ENCODE measurements at regions not wholly inside any gene's neighbourhood (a gene's known extent, or its start where the extent isn't known, plus 50 kb on each side); places are given as distances from the start of the nearest gene placed in this dataset.
"Not testable (repeated sequence)": the region's sequence is repeated elsewhere in the genome, so short reads cannot be mapped to it uniquely, and the experiment has no call there.

GRCh38 chr7:73939528-73939927, 78.6 kb downstream of the TMEM270 start:
- Histone ChIP-seq H3K9me3 (ENCODE audit: control insufficient read depth, insufficient read depth, low read length) (peaks cover under 1% of the 10 kb centered on the region; the same call in 1 of the 2 replicates), H3K9ac (ENCODE audit: low read depth, low read length) (no peak overlapping the region), H3K27ac (ENCODE audit: low read depth, low read length) (no peak overlapping the region), H3K27me3 (ENCODE audit: control insufficient read depth, insufficient read depth, low read length) (no peaks in the 10 kb centered on the region), H3K4me3 (ENCODE audit: low read depth, low read length) (no peak overlapping the region), H3K36me3 (ENCODE audit: control insufficient read depth, insufficient read depth, low read length) (no peaks in the 10 kb centered on the region), H3K4me1 (ENCODE audit: control insufficient read depth, insufficient read depth, low read length) (no peaks in the 10 kb centered on the region)

- H3K4me1 ChIP-seq (ENCODE audit: control insufficient read depth, insufficient read depth, low read length) = no peaks in the 10 kb centered on the region
- H3K36me3 ChIP-seq (ENCODE audit: control insufficient read depth, insufficient read depth, low read length) = no peaks in the 10 kb centered on the region
- H3K4me3 ChIP-seq (ENCODE audit: low read depth, low read length) = no peak overlapping the region
- no peak overlapping the region for H3K9ac ChIP-seq (ENCODE audit: low read depth, low read length)
- peaks cover 9% of the 10 kb centered on the region for H3K9me3 ChIP-seq (ENCODE audit: control insufficient read depth, insufficient read depth, low read length)
- no peaks in the 10 kb centered on the region for H3K27me3 ChIP-seq (ENCODE audit: control insufficient read depth, insufficient read depth, low read length)
- H3K27ac ChIP-seq (ENCODE audit: low read depth, low read length) = no peak overlapping the region
Measured at GRCh38 chr7:73940701-73941238, 79.8 kb downstream of the TMEM270 start.

DNA sequence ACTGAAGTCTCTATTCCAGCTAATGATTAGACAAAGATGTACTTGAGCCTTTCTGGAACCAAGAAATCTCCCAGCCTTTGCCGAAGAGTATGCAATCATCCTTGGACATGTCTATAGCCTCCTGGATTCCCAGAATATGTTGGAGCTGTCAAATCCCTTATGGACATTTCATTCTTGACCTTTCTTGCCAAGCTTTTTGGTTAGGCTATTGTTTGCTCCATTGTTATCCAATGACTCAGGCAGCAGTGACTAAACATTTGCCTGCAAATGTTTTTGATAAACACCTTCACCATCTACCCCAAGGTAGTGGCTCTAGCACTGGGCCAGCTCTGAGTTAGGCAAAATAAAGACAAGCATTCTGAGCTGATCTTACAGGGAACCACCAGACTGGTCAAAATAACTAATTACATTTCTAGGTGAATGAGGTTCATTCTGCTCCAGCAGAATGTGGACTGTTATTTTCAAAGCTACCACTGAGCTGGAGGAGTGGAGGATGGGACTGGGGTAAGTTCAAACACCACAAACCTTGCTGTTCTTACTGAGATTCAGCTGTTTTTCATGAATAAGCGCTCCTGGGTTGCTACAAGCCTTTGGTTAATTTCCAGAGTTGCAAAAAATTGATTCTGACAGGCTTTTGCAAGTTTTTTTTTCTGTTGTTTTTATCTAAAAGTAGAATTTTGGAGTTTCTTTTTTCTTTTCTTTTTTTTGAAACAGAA, 81.0 kb downstream of the TMEM270 start:
- Histone ChIP-seq H3K9ac (ENCODE audit: low read depth, low read length) (no peak overlapping the region), H3K27me3 (ENCODE audit: control insufficient read depth, insufficient read depth, low read length) (no peaks in the 10 kb centered on the region), H3K4me1 (ENCODE audit: control insufficient read depth, insufficient read depth, low read length) (no peaks in the 10 kb centered on the region), H3K36me3 (ENCODE audit: control insufficient read depth, insufficient read depth, low read length) (no peaks in the 10 kb centered on the region), H3K27ac (ENCODE audit: low read depth, low read length) (no peak overlapping the region), H3K4me3 (ENCODE audit: low read depth, low read length) (no peak overlapping the region), H3K9me3 (ENCODE audit: control insufficient read depth, insufficient read depth, low read length) (peaks cover 9% of the 10 kb centered on the region)

- Histone ChIP-seq H3K9me3 (ENCODE audit: control insufficient read depth, insufficient read depth, low read length) (peaks cover 9% of the 10 kb centered on the region), H3K36me3 (ENCODE audit: control insufficient read depth, insufficient read depth, low read length) (no peaks in the 10 kb centered on the region), H3K9ac (ENCODE audit: low read depth, low read length) (no peak overlapping the region), H3K4me1 (ENCODE audit: control insufficient read depth, insufficient read depth, low read length) (no peaks in the 10 kb centered on the region), H3K4me3 (ENCODE audit: low read depth, low read length) (no peak overlapping the region), H3K27me3 (ENCODE audit: control insufficient read depth, insufficient read depth, low read length) (no peaks in the 10 kb centered on the region), H3K27ac (ENCODE audit: low read depth, low read length) (no peak overlapping the region)
Measured at GRCh38 chr7:73945022-73945421, 83.0 kb upstream of the ELN start.

DNA sequence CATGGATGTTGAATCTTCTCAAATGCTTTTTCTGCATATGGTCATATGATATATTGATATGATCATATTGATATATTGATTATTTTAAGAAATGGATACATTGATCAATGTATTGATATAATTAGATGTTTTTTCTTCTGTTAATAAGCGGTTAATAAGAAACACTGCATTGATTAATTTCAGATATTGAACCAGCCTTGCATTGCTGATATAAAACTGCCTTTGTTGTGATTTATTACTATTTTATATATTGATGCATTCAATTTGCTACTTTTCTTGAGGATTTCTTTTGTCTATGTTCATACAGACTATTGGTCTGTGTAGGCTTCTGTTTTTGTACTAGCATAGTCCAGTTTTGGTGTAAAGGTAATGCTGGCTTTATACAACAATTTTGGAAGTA, 79.7 kb upstream of the ELN start:
- no peak overlapping the region for H3K4me3 ChIP-seq (ENCODE audit: low read depth, low read length)
- H3K4me1 ChIP-seq (ENCODE audit: control insufficient read depth, insufficient read depth, low read length) = no peaks in the 10 kb centered on the region
- no peak overlapping the region for H3K27ac ChIP-seq (ENCODE audit: low read depth, low read length)
- no peaks in the 10 kb centered on the region for H3K27me3 ChIP-seq (ENCODE audit: control insufficient read depth, insufficient read depth, low read length)
- no peak overlapping the region for H3K9ac ChIP-seq (ENCODE audit: low read depth, low read length)
- no peaks in the 10 kb centered on the region for H3K36me3 ChIP-seq (ENCODE audit: control insufficient read depth, insufficient read depth, low read length)
- peaks cover 9% of the 10 kb centered on the region for H3K9me3 ChIP-seq (ENCODE audit: control insufficient read depth, insufficient read depth, low read length)

GRCh38 chr7:73952266-73952665, 75.7 kb upstream of the ELN start:
- Histone ChIP-seq H3K36me3 (ENCODE audit: control insufficient read depth, insufficient read depth, low read length) (no peaks in the 10 kb centered on the region), H3K4me1 (ENCODE audit: control insufficient read depth, insufficient read depth, low read length) (no peaks in the 10 kb centered on the region), H3K9ac (ENCODE audit: low read depth, low read length) (no peak overlapping the region), H3K27me3 (ENCODE audit: control insufficient read depth, insufficient read depth, low read length) (no peaks in the 10 kb centered on the region), H3K4me3 (ENCODE audit: low read depth, low read length) (no peak overlapping the region), H3K9me3 (ENCODE audit: control insufficient read depth, insufficient read depth, low read length) (no peaks in the 10 kb centered on the region), H3K27ac (ENCODE audit: low read depth, low read length) (no peak overlapping the region)

DNA sequence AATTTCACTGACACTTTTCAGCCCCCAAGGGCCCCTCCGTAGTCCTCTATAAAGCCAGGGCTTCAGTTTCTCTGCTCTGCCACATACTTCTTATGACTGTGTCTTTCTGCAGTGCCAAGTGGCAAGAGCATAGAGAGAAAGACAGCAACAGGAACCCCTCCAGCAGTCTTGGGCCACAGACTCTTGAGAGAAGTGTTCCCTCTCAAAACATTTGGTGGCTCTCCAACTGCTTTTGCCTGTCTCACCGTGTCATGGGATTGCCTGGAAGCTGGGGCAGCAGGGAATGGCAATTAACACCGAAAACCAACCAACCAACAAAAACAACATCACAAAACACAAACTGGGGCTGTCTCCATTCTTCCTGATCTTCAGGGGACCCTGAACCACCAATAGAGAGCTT, 73.8 kb upstream of the ELN start:
- no peak overlapping the region for H3K27ac ChIP-seq (ENCODE audit: low read depth, low read length)
- no peak overlapping the region for H3K4me3 ChIP-seq (ENCODE audit: low read depth, low read length)
- no peaks in the 10 kb centered on the region for H3K36me3 ChIP-seq (ENCODE audit: control insufficient read depth, insufficient read depth, low read length)
- H3K9ac ChIP-seq (ENCODE audit: low read depth, low read length) = no peak overlapping the region
- H3K27me3 ChIP-seq (ENCODE audit: control insufficient read depth, insufficient read depth, low read length) = no peaks in the 10 kb centered on the region
- H3K9me3 ChIP-seq (ENCODE audit: control insufficient read depth, insufficient read depth, low read length) = no peaks in the 10 kb centered on the region
- no peaks in the 10 kb centered on the region for H3K4me1 ChIP-seq (ENCODE audit: control insufficient read depth, insufficient read depth, low read length)

- no peak overlapping the region for H3K4me3 ChIP-seq (ENCODE audit: low read depth, low read length)
- H3K27ac ChIP-seq (ENCODE audit: low read depth, low read length) = no peak overlapping the region
- no peak overlapping the region for H3K9ac ChIP-seq (ENCODE audit: low read depth, low read length)
- H3K27me3 ChIP-seq (ENCODE audit: control insufficient read depth, insufficient read depth, low read length) = no peaks in the 10 kb centered on the region
- no peaks in the 10 kb centered on the region for H3K36me3 ChIP-seq (ENCODE audit: control insufficient read depth, insufficient read depth, low read length)
- no peaks in the 10 kb centered on the region for H3K9me3 ChIP-seq (ENCODE audit: control insufficient read depth, insufficient read depth, low read length)
- no peaks in the 10 kb centered on the region for H3K4me1 ChIP-seq (ENCODE audit: control insufficient read depth, insufficient read depth, low read length)
Measured at GRCh38 chr7:73954861-73955260, 73.1 kb upstream of the ELN start.

GRCh38 chr7:73960548-73960947, 67.4 kb upstream of the ELN start:
- H3K27ac ChIP-seq (ENCODE audit: low read depth, low read length) = no peak overlapping the region
- H3K9ac ChIP-seq (ENCODE audit: low read depth, low read length) = no peak overlapping the region
- H3K27me3 ChIP-seq (ENCODE audit: control insufficient read depth, insufficient read depth, low read length) = no peaks in the 10 kb centered on the region
- H3K4me1 ChIP-seq (ENCODE audit: control insufficient read depth, insufficient read depth, low read length) = no peaks in the 10 kb centered on the region
- no peak overlapping the region for H3K4me3 ChIP-seq (ENCODE audit: low read depth, low read length)
- H3K9me3 ChIP-seq (ENCODE audit: control insufficient read depth, insufficient read depth, low read length) = 0 out of 2 replicates have a peak, but pooled peaks cover 5% of the 10 kb centered on the region
- H3K36me3 ChIP-seq (ENCODE audit: control insufficient read depth, insufficient read depth, low read length) = no peaks in the 10 kb centered on the region

- not testable (repeated sequence) for H3K27ac ChIP-seq (ENCODE audit: low read depth, low read length); H3K9ac ChIP-seq (ENCODE audit: low read depth, low read length); H3K4me1 ChIP-seq (ENCODE audit: control insufficient read depth, insufficient read depth, low read length); H3K9me3 ChIP-seq (ENCODE audit: control insufficient read depth, insufficient read depth, low read length); H3K4me3 ChIP-seq (ENCODE audit: low read depth, low read length); H3K36me3 ChIP-seq (ENCODE audit: control insufficient read depth, insufficient read depth, low read length); H3K27me3 ChIP-seq (ENCODE audit: control insufficient read depth, insufficient read depth, low read length)
Measured at GRCh38 chr7:73961991-73962390, 66.0 kb upstream of the ELN start.

- Histone ChIP-seq H3K27ac (ENCODE audit: low read depth, low read length) (no peak overlapping the region), H3K4me1 (ENCODE audit: control insufficient read depth, insufficient read depth, low read length) (no peaks in the 10 kb centered on the region), H3K36me3 (ENCODE audit: control insufficient read depth, insufficient read depth, low read length) (no peaks in the 10 kb centered on the region), H3K9ac (ENCODE audit: low read depth, low read length) (no peak overlapping the region), H3K27me3 (ENCODE audit: control insufficient read depth, insufficient read depth, low read length) (no peaks in the 10 kb centered on the region), H3K4me3 (ENCODE audit: low read depth, low read length) (no peak overlapping the region), H3K9me3 (ENCODE audit: control insufficient read depth, insufficient read depth, low read length) (0 out of 2 replicates have a peak, but pooled peaks cover 5% of the 10 kb centered on the region)
Measured at GRCh38 chr7:73963252-73963822, 64.6 kb upstream of the ELN start.

Data from HUES48 (cell line).